ENCODE measurements at regions not wholly inside any gene's neighbourhood (a gene's known extent, or its start where the extent isn't known, plus 50 kb on each side); places are given as distances from the start of the nearest gene placed in this dataset.

DNA sequence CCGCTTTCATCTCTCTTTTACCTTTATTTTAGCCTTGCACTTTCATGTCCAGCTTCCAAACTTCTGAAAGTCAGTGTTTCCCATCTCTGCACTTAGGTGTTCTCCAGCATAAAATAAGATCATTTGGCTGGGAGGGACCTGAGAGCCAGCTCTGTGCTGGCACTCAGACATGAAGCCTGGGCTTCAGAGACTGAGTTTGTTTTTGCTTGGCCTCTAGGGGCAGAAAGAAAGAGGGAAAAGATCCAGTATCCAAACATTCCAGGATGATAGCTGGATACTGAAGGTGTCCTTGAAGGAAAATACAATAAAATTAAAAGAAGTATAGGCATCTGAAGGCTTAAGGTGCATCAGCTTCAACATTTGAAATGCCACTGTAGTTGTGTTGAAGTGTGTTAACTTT lies 202.4 kb upstream of the ZIC3 start:
- TF ChIP-seq, protein P1, sequence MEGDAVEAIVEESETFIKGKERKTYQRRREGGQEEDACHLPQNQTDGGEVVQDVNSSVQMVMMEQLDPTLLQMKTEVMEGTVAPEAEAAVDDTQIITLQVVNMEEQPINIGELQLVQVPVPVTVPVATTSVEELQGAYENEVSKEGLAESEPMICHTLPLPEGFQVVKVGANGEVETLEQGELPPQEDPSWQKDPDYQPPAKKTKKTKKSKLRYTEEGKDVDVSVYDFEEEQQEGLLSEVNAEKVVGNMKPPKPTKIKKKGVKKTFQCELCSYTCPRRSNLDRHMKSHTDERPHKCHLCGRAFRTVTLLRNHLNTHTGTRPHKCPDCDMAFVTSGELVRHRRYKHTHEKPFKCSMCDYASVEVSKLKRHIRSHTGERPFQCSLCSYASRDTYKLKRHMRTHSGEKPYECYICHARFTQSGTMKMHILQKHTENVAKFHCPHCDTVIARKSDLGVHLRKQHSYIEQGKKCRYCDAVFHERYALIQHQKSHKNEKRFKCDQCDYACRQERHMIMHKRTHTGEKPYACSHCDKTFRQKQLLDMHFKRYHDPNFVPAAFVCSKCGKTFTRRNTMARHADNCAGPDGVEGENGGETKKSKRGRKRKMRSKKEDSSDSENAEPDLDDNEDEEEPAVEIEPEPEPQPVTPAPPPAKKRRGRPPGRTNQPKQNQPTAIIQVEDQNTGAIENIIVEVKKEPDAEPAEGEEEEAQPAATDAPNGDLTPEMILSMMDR (IDR thresholded peaks at IDR 0.05; ENCODE audit: poor library complexity), result no peak
- TF ChIP-seq EZH2 (IDR thresholded peaks at IDR 0.05; ENCODE audit: borderline replicate concordance), result no peak
- TF ChIP-seq EZH2phosphoT487 (IDR thresholded peaks at IDR 0.05; ENCODE audit: low read depth, severe bottlenecking, unreplicated experiment), result no peak
